ENCODE measurements at regions not wholly inside any gene's neighbourhood (a gene's known extent, or its start where the extent isn't known, plus 50 kb on each side); places are given as distances from the start of the nearest gene placed in this dataset.

DNA sequence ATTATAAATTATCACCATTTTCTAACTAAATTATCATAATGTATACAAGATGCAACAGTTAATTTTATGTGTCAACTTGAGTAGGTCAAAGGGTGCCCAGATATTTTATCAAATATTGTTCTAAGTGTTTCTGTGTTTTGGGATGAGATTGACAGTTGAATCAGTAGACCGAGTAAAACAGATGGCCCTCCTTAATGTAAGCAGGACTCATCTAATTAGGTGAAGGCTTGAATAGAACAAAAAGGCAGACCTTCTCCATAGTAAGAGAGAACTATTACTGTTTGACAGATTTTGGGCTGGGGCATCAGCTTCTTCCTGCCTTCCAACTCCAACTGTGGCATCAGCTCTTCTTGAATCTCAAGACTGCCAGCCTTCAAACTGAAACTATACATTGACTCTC lies 185.8 kb downstream of the TRAM1L1 start:
- Histone ChIP-seq H3K36me3 (replicated peaks; ENCODE audit: insufficient read depth, low read length) (no peaks in the 10 kb centered on the region), H3K9me2 (replicated peaks; ENCODE audit: insufficient read depth, low read length) (no peaks in the 10 kb centered on the region), H3K9me3 (replicated peaks; ENCODE audit: insufficient read depth, low read length) (no peaks in the 10 kb centered on the region), H3K79me2 (ENCODE audit: low read length) (no peaks in the 10 kb centered on the region), H4K20me1 (ENCODE audit: insufficient read depth, low read length) (no peaks in the 10 kb centered on the region), H3K4me3 (ENCODE audit: low read length) (no peak overlapping the region), H3F3A (ENCODE audit: insufficient read depth, low read length) (no peaks in the 10 kb centered on the region), H2AFZ (ENCODE audit: low read length) (no peak overlapping the region), H3K27ac (ENCODE audit: low read length) (no peak overlapping the region), H3K27me3 (replicated peaks; ENCODE audit: insufficient read depth, low read length) (no peaks in the 10 kb centered on the region), H3K4me1 (ENCODE audit: low read length) (no peaks in the 10 kb centered on the region), H3K4me2 (ENCODE audit: low read depth, low read length) (no peak overlapping the region), H3K9ac (ENCODE audit: low read length) (no peak overlapping the region)
- no peak for DNase-seq
- no peak for TF ChIP-seq EZH2 (optimal IDR thresholded peaks at IDR 0.05; ENCODE audit: low read depth, low read length)
- TF ChIP-seq, protein P1, sequence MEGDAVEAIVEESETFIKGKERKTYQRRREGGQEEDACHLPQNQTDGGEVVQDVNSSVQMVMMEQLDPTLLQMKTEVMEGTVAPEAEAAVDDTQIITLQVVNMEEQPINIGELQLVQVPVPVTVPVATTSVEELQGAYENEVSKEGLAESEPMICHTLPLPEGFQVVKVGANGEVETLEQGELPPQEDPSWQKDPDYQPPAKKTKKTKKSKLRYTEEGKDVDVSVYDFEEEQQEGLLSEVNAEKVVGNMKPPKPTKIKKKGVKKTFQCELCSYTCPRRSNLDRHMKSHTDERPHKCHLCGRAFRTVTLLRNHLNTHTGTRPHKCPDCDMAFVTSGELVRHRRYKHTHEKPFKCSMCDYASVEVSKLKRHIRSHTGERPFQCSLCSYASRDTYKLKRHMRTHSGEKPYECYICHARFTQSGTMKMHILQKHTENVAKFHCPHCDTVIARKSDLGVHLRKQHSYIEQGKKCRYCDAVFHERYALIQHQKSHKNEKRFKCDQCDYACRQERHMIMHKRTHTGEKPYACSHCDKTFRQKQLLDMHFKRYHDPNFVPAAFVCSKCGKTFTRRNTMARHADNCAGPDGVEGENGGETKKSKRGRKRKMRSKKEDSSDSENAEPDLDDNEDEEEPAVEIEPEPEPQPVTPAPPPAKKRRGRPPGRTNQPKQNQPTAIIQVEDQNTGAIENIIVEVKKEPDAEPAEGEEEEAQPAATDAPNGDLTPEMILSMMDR (IDR thresholded peaks at IDR 0.05; ENCODE audit: low read length): no peak
- TF ChIP-seq EZH2phosphoT487 (IDR thresholded peaks at IDR 0.05; ENCODE audit: low read length): no peak

DNA sequence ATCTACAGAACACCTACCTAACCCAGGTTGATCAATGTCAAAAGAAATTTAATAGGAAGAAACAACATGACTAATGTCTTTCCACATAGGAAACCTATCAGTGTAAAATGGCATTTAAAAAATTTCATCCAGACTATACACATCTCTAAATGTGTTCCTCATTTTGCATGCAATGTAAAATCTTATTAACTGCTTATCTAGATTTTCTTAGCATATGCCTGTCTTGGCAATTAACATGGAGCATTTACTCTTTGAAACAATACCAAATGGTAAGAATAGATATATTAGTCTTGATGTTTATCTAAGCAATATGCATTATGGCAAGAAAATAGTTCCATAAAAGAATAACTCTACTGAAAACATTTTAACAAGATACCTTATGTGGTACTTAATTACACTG lies 199.8 kb downstream of the TRAM1L1 start:
- no peak for TF ChIP-seq EZH2 (optimal IDR thresholded peaks at IDR 0.05; ENCODE audit: low read depth, low read length)
- no peak for TF ChIP-seq EZH2phosphoT487 (IDR thresholded peaks at IDR 0.05; ENCODE audit: low read length)
- TF ChIP-seq, protein P1 (IDR thresholded peaks at IDR 0.05; ENCODE audit: low read length): no peak
- DNase-seq: no peak
- H3K4me2 ChIP-seq (ENCODE audit: low read depth, low read length): no peak overlapping the region

DNA sequence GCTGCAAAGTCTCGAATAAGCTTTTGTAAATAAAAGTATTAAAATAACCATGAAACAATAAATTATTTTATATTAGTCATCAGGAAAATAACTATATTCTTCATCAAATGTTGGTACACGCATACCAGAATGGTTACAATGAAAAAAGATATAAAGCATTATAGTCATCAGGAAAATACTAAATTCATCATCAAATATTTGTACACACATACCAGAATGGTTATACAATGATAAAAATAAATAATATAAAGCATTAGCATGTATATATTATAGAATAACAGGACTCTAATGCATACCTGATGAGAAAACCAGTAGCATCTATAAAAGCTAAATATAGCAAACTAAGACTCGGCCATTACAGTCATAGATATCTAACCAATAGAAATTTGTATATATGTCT lies 202.9 kb downstream of the TRAM1L1 start:
- H2AFZ ChIP-seq (ENCODE audit: low read length): no peak overlapping the region
- H3K36me3 ChIP-seq (replicated peaks; ENCODE audit: insufficient read depth, low read length): no peaks in the 10 kb centered on the region
- H3K4me3 ChIP-seq (ENCODE audit: low read length): no peak overlapping the region
- H4K20me1 ChIP-seq (ENCODE audit: insufficient read depth, low read length): no peaks in the 10 kb centered on the region
- H3F3A ChIP-seq (ENCODE audit: insufficient read depth, low read length): no peaks in the 10 kb centered on the region
- H3K4me2 ChIP-seq (ENCODE audit: low read depth, low read length): no peak overlapping the region
- no peak overlapping the region for H3K9ac ChIP-seq (ENCODE audit: low read length)
- H3K4me1 ChIP-seq (ENCODE audit: low read length): no peaks in the 10 kb centered on the region
- no peaks in the 10 kb centered on the region for H3K9me2 ChIP-seq (replicated peaks; ENCODE audit: insufficient read depth, low read length)
- H3K9me3 ChIP-seq (replicated peaks; ENCODE audit: insufficient read depth, low read length): no peaks in the 10 kb centered on the region
- no peaks in the 10 kb centered on the region for H3K27me3 ChIP-seq (replicated peaks; ENCODE audit: insufficient read depth, low read length)
- no peak for TF ChIP-seq EZH2phosphoT487 (IDR thresholded peaks at IDR 0.05; ENCODE audit: low read length)
- TF ChIP-seq EZH2 (optimal IDR thresholded peaks at IDR 0.05; ENCODE audit: low read depth, low read length): no peak
- TF ChIP-seq, protein P1 (IDR thresholded peaks at IDR 0.05; ENCODE audit: low read length): no peak
- DNase-seq: no peak
- H3K79me2 ChIP-seq (ENCODE audit: low read length): no peaks in the 10 kb centered on the region
- H3K27ac ChIP-seq (ENCODE audit: low read length): no peak overlapping the region

More for the DNA sequence above, 199.8 kb downstream of the TRAM1L1 start:
- no peaks in the 10 kb centered on the region; the same call in 1 of the 2 replicates for H3K9me3 ChIP-seq (replicated peaks; ENCODE audit: insufficient read depth, low read length)
- no peak overlapping the region for H3K9ac ChIP-seq (ENCODE audit: low read length)
- no peaks in the 10 kb centered on the region for H3K27me3 ChIP-seq (replicated peaks; ENCODE audit: insufficient read depth, low read length)
- no peaks in the 10 kb centered on the region for H3K79me2 ChIP-seq (ENCODE audit: low read length)
- no peak overlapping the region for H3K27ac ChIP-seq (ENCODE audit: low read length)
- no peaks in the 10 kb centered on the region for H4K20me1 ChIP-seq (ENCODE audit: insufficient read depth, low read length)
- H3K9me2 ChIP-seq (replicated peaks; ENCODE audit: insufficient read depth, low read length): no peaks in the 10 kb centered on the region
- H3K36me3 ChIP-seq (replicated peaks; ENCODE audit: insufficient read depth, low read length): no peaks in the 10 kb centered on the region
- no peaks in the 10 kb centered on the region for H3K4me1 ChIP-seq (ENCODE audit: low read length)
- H3F3A ChIP-seq (ENCODE audit: insufficient read depth, low read length): no peaks in the 10 kb centered on the region
- H2AFZ ChIP-seq (ENCODE audit: low read length): no peak overlapping the region
- no peak overlapping the region for H3K4me3 ChIP-seq (ENCODE audit: low read length)

Data from MM.1S (cell line).